GM19468 (cell line): ENCODE measurements at regions not wholly inside any gene's neighbourhood (a gene's known extent, or its start where the extent isn't known, plus 50 kb on each side); places are given as distances from the start of the nearest gene placed in this dataset.
"Not testable (repeated sequence)": the region's sequence is repeated elsewhere in the genome, so short reads cannot be mapped to it uniquely, and the experiment has no call there.

Experiments used
- ATAC-seq: cut with Tn5 transposase; IDR thresholded peaks from one replicate; pipeline ENCODE4 v1.9.1; 2021; ENCODE audit warnings: mild to moderate bottlenecking, moderate library complexity, moderate number of reproducible peaks; ENCODE audit not compliant: unreplicated experiment; ENCODE audit errors: extremely low read depth

DNA sequence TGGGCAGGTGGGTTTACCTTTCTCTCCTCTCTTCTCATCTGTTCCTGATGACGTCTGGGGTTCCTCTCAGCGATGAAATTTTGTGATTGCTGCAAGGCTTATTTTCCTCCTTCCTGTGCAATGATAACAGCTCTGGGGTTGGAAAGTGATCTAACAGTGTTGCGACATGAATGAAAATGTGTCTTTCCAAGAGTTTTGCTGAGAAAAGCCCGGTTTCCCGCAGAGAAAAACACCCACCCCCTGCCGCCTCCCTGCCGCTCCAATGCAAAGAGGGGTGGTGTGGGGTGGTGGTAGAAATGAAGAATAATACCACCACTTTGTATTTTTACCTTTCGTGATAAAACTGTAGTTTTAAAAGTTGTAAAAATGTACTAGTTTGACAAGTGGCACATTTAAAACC is 232.0 kb downstream of the OLFM4 start:
- ATAC-seq = no peak

- ATAC-seq = no peak
These were observed 236.3 kb downstream of the OLFM4 start for GRCh38 chr13:53264751-53265385.

- ATAC-seq = no peak
These were observed 238.1 kb downstream of the OLFM4 start for GRCh38 chr13:53266757-53267156.

DNA sequence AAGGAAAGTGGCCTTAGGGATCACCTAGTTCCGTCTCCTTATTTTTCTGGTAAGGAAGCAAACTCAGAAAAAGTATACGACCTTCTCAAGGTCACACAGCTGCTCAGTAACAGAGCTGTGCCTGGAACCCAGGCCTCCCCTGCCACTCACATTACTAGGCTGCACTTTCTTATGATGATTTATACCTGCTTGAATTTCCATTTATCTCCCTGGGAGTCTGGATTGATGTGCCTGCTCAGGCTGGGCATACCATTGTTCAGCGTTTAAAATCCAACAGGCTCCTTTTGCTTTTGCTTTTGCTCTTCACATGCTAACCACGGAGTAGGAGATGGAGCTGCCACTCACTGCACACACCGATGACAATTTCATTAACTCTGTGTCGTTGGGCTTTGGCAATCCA is 241.0 kb downstream of the OLFM4 start:
- ATAC-seq = no peak

DNA sequence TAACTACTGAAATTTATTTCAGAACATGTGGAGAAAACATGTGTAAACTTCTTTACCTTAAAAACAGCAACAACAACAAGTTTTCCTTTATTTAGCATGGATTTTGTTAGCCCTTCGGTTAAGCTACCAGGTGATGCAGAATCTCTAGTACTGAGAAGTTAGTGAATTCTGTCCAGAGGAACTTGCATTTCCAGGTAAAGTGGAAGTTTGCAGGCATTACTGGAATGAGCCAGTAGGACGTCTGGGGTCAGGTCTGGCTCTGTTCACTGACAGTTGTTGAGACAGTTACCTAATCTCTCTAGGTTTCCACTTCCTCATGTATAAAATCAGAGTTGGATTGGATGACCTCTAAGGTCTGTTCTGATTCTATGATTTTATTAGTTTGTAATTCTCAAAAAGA is 244.3 kb downstream of the OLFM4 start:
- ATAC-seq = no peak

DNA sequence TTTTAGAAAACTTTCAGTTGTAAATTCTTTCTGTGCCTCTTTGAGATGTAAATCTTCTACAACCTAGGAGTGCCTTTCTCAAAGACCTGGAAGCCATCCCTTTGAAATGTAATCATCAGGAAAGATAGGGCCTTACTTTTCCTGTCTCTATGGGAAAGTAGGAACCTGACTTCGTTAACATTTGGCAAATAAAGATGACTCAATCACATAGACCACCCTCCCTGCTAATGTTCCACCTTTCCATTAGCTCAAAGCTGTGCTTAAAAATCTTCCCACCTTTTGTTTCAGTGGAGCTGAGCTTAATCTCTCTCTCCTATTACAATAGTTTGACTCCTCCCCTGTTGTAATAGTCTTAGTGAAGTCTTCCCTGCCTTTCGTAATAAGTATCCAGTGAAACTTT is 247.7 kb downstream of the OLFM4 start:
- ATAC-seq = no peak

GRCh38 chr13:53281677-53282076 is 253.1 kb downstream of the OLFM4 start:
- ATAC-seq = no peak

DNA sequence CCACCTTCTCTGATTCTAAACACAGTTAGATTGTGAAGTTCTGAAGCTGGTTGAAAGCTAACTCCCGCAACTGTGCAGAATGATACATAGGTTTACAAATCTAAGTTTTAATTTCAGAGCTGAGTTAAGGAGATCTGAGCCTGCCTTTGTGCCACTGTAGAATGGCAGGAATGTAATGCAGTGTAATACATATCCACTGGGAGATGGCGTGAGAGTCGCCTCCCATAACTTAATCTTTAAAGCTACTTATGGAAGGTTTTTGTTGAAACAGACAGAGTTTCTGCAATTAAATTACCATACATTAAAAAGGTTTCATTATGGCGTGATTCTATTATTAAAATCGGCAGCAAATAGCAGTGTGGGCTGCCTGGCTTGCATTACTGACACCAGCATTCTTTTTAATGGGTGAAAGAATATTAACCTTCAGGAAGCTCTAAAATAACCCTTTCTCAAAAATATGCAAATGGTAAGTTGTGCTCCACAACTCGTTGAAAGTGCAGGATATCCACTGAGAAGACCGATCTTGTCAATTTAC is 257.4 kb downstream of the OLFM4 start:
- ATAC-seq = no peak

GRCh38 chr13:53298396-53298795 is 269.8 kb downstream of the OLFM4 start:
- no peak for ATAC-seq

GRCh38 chr13:53301449-53301848 is 272.8 kb downstream of the OLFM4 start:
- no peak for ATAC-seq

GRCh38 chr13:53305419-53305818 is 276.8 kb downstream of the OLFM4 start:
- ATAC-seq = not testable (repeated sequence)

DNA sequence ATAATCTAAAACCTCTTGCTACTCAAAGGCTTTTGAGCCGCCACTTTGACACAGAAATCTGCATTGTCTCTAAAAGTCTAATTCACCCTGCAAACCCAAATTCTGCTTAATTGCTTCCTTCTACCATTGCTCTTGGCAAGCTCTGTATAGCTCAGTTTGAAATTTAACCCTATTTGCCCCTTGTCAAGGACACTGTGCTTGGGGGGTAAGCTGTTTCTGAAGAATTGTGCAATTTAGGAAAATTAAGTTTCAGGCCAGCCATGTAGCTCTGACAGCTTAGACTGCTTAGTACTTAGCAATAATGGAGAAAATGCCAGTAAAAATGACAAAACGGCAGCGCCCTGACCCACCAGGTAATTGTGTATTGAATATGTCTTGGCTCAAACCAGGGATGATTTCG is 282.2 kb downstream of the OLFM4 start:
- ATAC-seq = no peak

DNA sequence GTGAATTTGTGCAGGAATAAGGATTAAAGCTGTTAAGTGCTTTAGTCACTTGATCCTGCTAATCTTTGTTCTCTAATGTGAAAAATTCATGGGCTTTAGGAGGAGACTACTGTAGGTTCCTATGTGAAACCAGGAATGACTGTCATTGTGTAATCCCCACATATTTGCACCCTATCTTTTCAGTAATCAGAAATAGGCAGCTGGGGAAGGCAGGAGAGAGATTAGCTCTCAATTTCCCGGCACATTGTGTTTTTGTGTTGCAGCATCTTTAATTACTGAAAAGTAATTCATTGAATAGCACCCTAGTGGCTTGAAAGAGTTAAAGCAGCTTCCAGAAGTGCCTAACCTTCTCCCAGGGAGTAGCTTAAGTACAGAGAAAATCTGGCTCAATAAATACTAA is 282.9 kb downstream of the OLFM4 start:
- no peak for ATAC-seq

DNA sequence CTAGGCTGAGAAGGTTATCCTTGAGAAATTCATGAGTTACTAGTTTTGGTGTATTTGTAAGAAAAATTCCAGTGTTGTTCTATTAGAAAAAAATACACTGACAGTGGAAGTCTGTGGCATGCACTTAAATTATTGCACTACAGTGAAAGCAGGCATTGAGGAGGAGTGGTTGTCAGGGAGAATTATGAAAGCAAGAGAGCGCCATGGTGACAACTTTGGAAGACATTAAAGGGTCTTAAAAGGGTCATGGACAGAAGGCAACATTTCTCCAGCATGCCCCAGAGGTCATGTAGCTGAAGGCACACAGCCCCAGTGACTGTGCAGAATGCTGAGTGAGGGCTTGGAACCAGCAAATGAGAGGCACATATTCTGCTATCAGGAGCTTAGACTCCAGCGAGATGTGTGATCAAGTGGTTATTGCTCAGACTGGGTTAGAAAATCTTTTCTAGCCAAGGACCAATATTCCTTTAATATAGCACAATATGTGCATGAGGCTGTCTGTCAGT is 292.7 kb downstream of the OLFM4 start:
- ATAC-seq = no peak

DNA sequence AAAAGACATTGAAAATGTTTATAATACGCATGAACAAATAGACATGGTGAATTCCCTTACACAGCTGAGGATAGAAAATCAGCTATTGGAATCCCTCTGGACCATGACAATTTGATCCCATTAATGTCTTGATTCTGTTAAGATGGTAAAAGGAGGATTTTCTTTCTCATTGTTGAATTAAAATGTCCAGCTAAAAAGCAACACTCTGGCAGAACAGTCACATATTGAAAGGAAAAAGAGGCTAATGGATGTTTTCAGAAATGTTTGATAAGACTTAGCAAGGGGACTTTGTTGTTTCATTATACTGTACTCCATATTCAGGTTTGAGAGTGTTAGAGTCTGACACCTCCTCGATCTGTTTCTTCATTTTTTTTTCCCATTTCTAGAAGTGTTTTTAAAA is 296.0 kb downstream of the OLFM4 start:
- no peak for ATAC-seq

GRCh38 chr13:53326716-53327115 is 298.1 kb downstream of the OLFM4 start:
- ATAC-seq = no peak

GRCh38 chr13:53327680-53328315 is 299.2 kb downstream of the OLFM4 start:
- ATAC-seq = no peak

DNA sequence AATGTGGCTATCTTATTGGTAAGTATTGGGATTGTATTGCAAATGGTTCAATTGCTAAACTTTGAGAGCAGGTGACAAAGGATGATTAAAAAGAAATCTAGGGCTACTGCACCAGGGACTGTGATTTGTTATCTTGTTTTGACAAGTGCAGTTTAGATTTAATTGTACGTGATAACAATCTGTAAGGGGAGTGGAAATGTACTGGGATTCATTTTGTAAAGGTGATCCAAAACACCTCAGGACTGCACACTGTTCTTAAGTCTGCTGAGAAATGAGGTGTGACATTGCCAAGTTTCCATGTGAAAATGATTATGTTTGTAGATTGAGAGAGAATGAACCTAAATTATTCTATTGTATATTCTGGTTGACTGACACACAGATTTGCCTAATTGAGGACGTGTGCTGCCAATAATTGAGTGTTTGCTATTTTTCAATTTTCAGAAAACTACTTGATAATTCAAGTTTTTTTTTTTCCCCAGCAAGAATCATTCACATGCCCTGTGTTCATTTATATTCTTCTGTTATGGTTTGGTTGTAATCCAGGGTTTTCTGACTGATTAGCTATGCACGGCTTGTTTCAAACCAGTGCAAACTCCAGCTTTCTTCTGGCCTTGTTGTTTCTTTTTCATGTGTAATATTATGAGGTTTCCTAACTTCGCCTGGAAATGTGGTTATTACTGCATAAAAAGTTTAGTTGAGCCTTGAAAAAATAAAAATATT is 308.0 kb downstream of the OLFM4 start:
- ATAC-seq = no peak

- ATAC-seq = no peak
These were observed 310.1 kb downstream of the OLFM4 start for GRCh38 chr13:53338760-53339159.

DNA sequence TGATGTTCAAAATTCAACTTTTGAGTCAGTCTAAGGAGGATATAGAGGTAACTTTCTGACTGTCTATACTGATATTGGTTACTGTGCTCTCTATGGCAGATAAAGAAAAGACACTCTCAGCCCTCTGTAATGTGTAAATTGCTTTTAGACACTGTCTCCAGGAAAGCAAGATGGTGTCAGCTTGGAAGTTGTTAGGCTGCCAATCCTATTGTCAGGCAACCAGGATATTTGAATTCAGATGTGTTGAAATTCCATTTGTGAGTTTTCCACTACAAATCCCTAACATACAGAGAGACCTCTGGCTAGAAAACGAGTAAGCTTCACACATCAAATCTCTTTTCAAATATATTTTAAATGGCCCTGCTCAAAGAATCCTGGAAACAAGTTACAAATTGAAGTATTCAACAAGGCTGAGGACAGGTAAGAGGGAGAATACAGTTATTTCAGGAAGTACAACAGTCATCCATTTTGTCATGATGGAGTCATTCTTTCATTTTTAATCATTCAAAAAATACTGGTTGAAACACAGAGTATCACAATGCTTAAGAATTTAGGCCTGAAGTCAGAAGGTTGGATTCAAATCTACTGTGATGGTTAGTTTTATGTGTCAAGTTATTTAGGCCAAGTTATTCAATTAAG is 312.0 kb downstream of the OLFM4 start:
- ATAC-seq = no peak

- ATAC-seq = no peak
These were observed 312.5 kb downstream of the OLFM4 start for GRCh38 chr13:53341144-53341510.
